Astrocyte (in vitro differentiated cells and primary cell): ENCODE measurements at regions not wholly inside any gene's neighbourhood (a gene's known extent, or its start where the extent isn't known, plus 50 kb on each side); places are given as distances from the start of the nearest gene placed in this dataset.

Experiments
- CTCF ChIP-seq: IDR thresholded peaks from 2 replicates; pipeline ENCODE4 v1.5.1; 2011; ENCODE audit warnings: low read depth, mild to moderate bottlenecking, inconsistent platforms, low read length, moderate library complexity; ENCODE audit not compliant: insufficient read depth
- EZH2 ChIP-seq: IDR thresholded peaks from 2 replicates; pipeline ENCODE4 v1.6.1; 2012; ENCODE audit warnings: mild to moderate bottlenecking, low read length, inconsistent platforms; ENCODE audit not compliant: insufficient read depth

GRCh38 chr4:137069473-137069872, 462.8 kb downstream of the PCDH18 start:
- no peak for TF ChIP-seq CTCF
- no peak for TF ChIP-seq EZH2
